ENCODE measurements at regions not wholly inside any gene's neighbourhood (a gene's known extent, or its start where the extent isn't known, plus 50 kb on each side); places are given as distances from the start of the nearest gene placed in this dataset.

DNA sequence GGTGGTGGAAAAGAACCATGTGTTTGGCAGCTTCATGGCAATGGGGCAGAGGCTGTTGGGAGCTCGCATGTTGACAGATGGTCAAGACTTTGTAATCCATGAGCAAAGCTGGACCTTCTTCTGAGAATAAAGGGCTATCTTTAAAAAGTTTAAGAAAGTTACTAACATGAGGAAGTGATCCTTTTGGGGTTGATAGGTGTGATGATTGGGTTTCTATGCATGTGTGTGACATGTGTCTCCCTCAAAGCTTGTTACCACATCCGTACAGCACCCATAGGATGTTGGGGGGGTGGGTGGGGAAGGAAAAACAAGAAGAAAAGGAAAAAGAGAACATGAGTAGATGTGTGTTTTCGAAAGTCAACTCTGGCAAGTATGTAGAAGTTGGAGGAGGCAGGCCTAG is 123.0 kb upstream of the TLR3 start:
- intact Hi-C loops (cut with micrococcal nuclease; ENCODE audit: unreplicated experiment), result no loop called here
- TF ChIP-seq CTCF (IDR thresholded peaks at IDR 0.05; ENCODE audit: insufficient read depth in 1 of 2, low read depth in 1 of 2, low read length in 1 of 2, severe bottlenecking in 1 of 2, unreplicated experiment in 1 of 2), result no peak
- no peaks in the 10 kb centered on the region for H3K9me3 ChIP-seq
- Mint-ChIP-seq H3K4me3 (ENCODE audit: unreplicated experiment) (no peak overlapping the region), H3K27ac (ENCODE audit: unreplicated experiment) (no peak overlapping the region), H3K27me3 (ENCODE audit: insufficient read depth, unreplicated experiment) (no peaks in the 10 kb centered on the region), H3K4me1 (ENCODE audit: low read depth, unreplicated experiment) (no peaks in the 10 kb centered on the region), H3K9me3 (ENCODE audit: unreplicated experiment) (no peaks in the 10 kb centered on the region), H3K36me3 (ENCODE audit: insufficient read depth, unreplicated experiment) (no peaks in the 10 kb centered on the region)
- DNase-seq, result no peak
- H3K4me3 ChIP-seq (ENCODE audit: low read depth, low read length), result no peak overlapping the region
- H3K36me3 ChIP-seq (ENCODE audit: control insufficient read depth, insufficient read depth, low read length), result no peaks in the 10 kb centered on the region
- CTCF ChIA-PET, result no interaction called here
- POLR2A ChIA-PET, result no interaction called here
- no peaks in the 10 kb centered on the region for H3K27me3 ChIP-seq (replicated peaks; ENCODE audit: control insufficient read depth, insufficient read depth, low read length)
- no peaks in the 10 kb centered on the region for H3K4me1 ChIP-seq
- no TSS peak for BruUV-seq (replicated peaks)

- H3K4me3 Mint-ChIP-seq (ENCODE audit: unreplicated experiment), result no peak overlapping the region
- no peaks in the 10 kb centered on the region for H3K9me3 ChIP-seq
- intact Hi-C loops (cut with micrococcal nuclease; ENCODE audit: unreplicated experiment), result no loop called here
These were observed 118.1 kb upstream of the TLR3 start for GRCh38 chr4:185950891-185951290.

GRCh38 chr4:185955151-185955770 is 113.7 kb upstream of the TLR3 start:
- no peaks in the 10 kb centered on the region for H3K9me3 ChIP-seq
- POLR2A ChIA-PET, result no interaction called here
- peaks cover 9% of the 10 kb centered on the region for H3K9me3 Mint-ChIP-seq (ENCODE audit: unreplicated experiment)
- H3K4me3 ChIP-seq (ENCODE audit: low read depth, low read length), result no peak overlapping the region
- no peaks in the 10 kb centered on the region for H3K36me3 ChIP-seq (ENCODE audit: control insufficient read depth, insufficient read depth, low read length)
- H3K27me3 ChIP-seq (replicated peaks; ENCODE audit: control insufficient read depth, insufficient read depth, low read length), result no peaks in the 10 kb centered on the region
- no peaks in the 10 kb centered on the region for H3K4me1 ChIP-seq
- intact Hi-C loops (cut with micrococcal nuclease; ENCODE audit: unreplicated experiment), result no loop called here
- H3K4me1 Mint-ChIP-seq (ENCODE audit: low read depth, unreplicated experiment), result no peaks in the 10 kb centered on the region
- TF ChIP-seq CTCF (IDR thresholded peaks at IDR 0.05; ENCODE audit: insufficient read depth in 1 of 2, low read depth in 1 of 2, low read length in 1 of 2, severe bottlenecking in 1 of 2, unreplicated experiment in 1 of 2), result no peak
- H3K36me3 Mint-ChIP-seq (ENCODE audit: insufficient read depth, unreplicated experiment), result no peaks in the 10 kb centered on the region
- CTCF ChIA-PET, result no interaction called here
- no peak for DNase-seq
- no peak overlapping the region for H3K27ac Mint-ChIP-seq (ENCODE audit: unreplicated experiment)
- H3K27me3 Mint-ChIP-seq (ENCODE audit: insufficient read depth, unreplicated experiment), result no peaks in the 10 kb centered on the region
- H3K4me3 Mint-ChIP-seq (ENCODE audit: unreplicated experiment), result no peak overlapping the region
- BruUV-seq (replicated peaks), result no TSS peak

More at GRCh38 chr4:185950891-185951290, 118.1 kb upstream of the TLR3 start:
- CTCF ChIA-PET, result no interaction called here
- Mint-ChIP-seq H3K27me3 (ENCODE audit: insufficient read depth, unreplicated experiment) (no peaks in the 10 kb centered on the region), H3K27ac (ENCODE audit: unreplicated experiment) (no peak overlapping the region), H3K9me3 (ENCODE audit: unreplicated experiment) (no peaks in the 10 kb centered on the region), H3K4me1 (ENCODE audit: low read depth, unreplicated experiment) (no peaks in the 10 kb centered on the region), H3K36me3 (ENCODE audit: insufficient read depth, unreplicated experiment) (no peaks in the 10 kb centered on the region)
- H3K4me1 ChIP-seq, result no peaks in the 10 kb centered on the region
- no TSS peak for BruUV-seq (replicated peaks)
- TF ChIP-seq CTCF (IDR thresholded peaks at IDR 0.05; ENCODE audit: insufficient read depth in 1 of 2, low read depth in 1 of 2, low read length in 1 of 2, severe bottlenecking in 1 of 2, unreplicated experiment in 1 of 2), result no peak
- no peak for DNase-seq
- H3K4me3 ChIP-seq (ENCODE audit: low read depth, low read length), result no peak overlapping the region
- no peaks in the 10 kb centered on the region for H3K27me3 ChIP-seq (replicated peaks; ENCODE audit: control insufficient read depth, insufficient read depth, low read length)
- POLR2A ChIA-PET, result no interaction called here
- no peaks in the 10 kb centered on the region for H3K36me3 ChIP-seq (ENCODE audit: control insufficient read depth, insufficient read depth, low read length)
